CD14-positive monocyte (primary cell): ENCODE measurements at regions not wholly inside any gene's neighbourhood (a gene's known extent, or its start where the extent isn't known, plus 50 kb on each side); places are given as distances from the start of the nearest gene placed in this dataset.

Experiments used
- DNase-seq, 3 donors: peaks; one replicate each; pipeline ENCODE4 v3.0.0-alpha.2; 2011 to 2022
- H2AFZ ChIP-seq: 2 replicates; pipeline ENCODE4 v1.6.0; 2012; ENCODE audit warnings: mild to moderate bottlenecking, low read depth, low read length, inconsistent platforms; ENCODE audit not compliant: insufficient read depth, poor library complexity, severe bottlenecking
- H3K27ac ChIP-seq, 2 donors: 1 replicate in 1 of 2; 2 replicates in 1 of 2; pipeline ENCODE4 v1.5.1; 2012 to 2013; ENCODE audit warnings: low read length in 2 of 2, control low read depth in 1 of 2, inconsistent platforms in 1 of 2, low read depth in 1 of 2, mild to moderate bottlenecking in 1 of 2
- H3K27me3 ChIP-seq, 2 donors: one replicate each; pipeline versions ENCODE4 v1.6.0 to v1.6.1; 2011 to 2013; ENCODE audit warnings: low read length in 2 of 2; ENCODE audit not compliant: control insufficient read depth in 2 of 2, insufficient read depth in 2 of 2
- H3K36me3 ChIP-seq, 2 donors: replicated peaks in 1 of 2; 1 replicate in 1 of 2; 2 replicates in 1 of 2; pipeline versions ENCODE4 v1.5.1 to v1.6.1; 2012 to 2013; ENCODE audit warnings: low read length in 2 of 2, control low read depth in 1 of 2, inconsistent platforms in 1 of 2, mild to moderate bottlenecking in 1 of 2; ENCODE audit not compliant: insufficient read depth in 2 of 2, control insufficient read depth in 1 of 2
- H3K4me1 ChIP-seq, 2 donors: 1 replicate in 1 of 2; 2 replicates in 1 of 2; pipeline versions ENCODE4 v1.5.1 to v1.6.1; 2012 to 2013; ENCODE audit warnings: low read length in 2 of 2, control low read depth in 1 of 2, inconsistent platforms in 1 of 2, mild to moderate bottlenecking in 1 of 2, moderate library complexity in 1 of 2; ENCODE audit not compliant: insufficient read depth in 2 of 2, control insufficient read depth in 1 of 2
- H3K4me2 ChIP-seq: replicated peaks from 2 replicates; pipeline ENCODE3; 2012; ENCODE audit warnings: low read length, moderate library complexity, mild to moderate bottlenecking; ENCODE audit not compliant: poor library complexity, severe bottlenecking; ENCODE audit errors: extremely low read depth
- H3K4me3 ChIP-seq, 3 experiments: fragments of 200-600 bp in 1 of 3; sonication (generic) in 1 of 3; replicated peaks in 1 of 3; 1 replicate in 2 of 3; 2 replicates in 1 of 3; pipeline ENCODE4 v1.5.1; 2011 to 2013; ENCODE audit warnings: low read length in 3 of 3, mild to moderate bottlenecking in 3 of 3, control low read depth in 2 of 3, low read depth in 2 of 3, inconsistent platforms in 1 of 3, moderate library complexity in 1 of 3
- H3K79me2 ChIP-seq: 2 replicates; pipeline ENCODE4 v1.6.0; 2012; ENCODE audit warnings: mild to moderate bottlenecking, control low read depth, inconsistent platforms, low read length, moderate library complexity; ENCODE audit not compliant: insufficient read depth
- H3K9ac ChIP-seq: 2 replicates; pipeline ENCODE4 v1.6.0; 2017; ENCODE audit warnings: low read length, mild to moderate bottlenecking; ENCODE audit not compliant: insufficient read depth, poor library complexity, severe bottlenecking
- H3K9me3 ChIP-seq, 2 donors: replicated peaks in 1 of 2; 1 replicate in 1 of 2; 2 replicates in 1 of 2; pipeline versions ENCODE4 v1.5.1 to v1.6.1; 2012 to 2013; ENCODE audit warnings: low read length in 2 of 2, control low read depth in 1 of 2; ENCODE audit not compliant: control insufficient read depth in 1 of 2, insufficient read depth in 1 of 2
- H4K20me1 ChIP-seq: 2 replicates; pipeline ENCODE4 v1.6.0; 2012; ENCODE audit warnings: mild to moderate bottlenecking, low read length, control low read depth, moderate library complexity; ENCODE audit not compliant: insufficient read depth
- H3K27ac Mint-ChIP-seq, 7 donors: one replicate each; pipeline ENCODE4 v1.8.0; 2020; ENCODE audit warnings: mild to moderate bottlenecking in 7 of 7, mixed read lengths in 7 of 7, moderate library complexity in 6 of 7, inconsistent platforms in 2 of 7
- H3K27me3 Mint-ChIP-seq, 3 donors: one replicate each; pipeline ENCODE4 v1.8.0; 2021 to 2022; ENCODE audit warnings: low read depth in 3 of 3, mild to moderate bottlenecking in 3 of 3, mixed read lengths in 3 of 3, moderate library complexity in 3 of 3, inconsistent platforms in 1 of 3
- H3K36me3 Mint-ChIP-seq, 2 donors: one replicate each; pipeline ENCODE4 v1.8.0; 2020; ENCODE audit warnings: mixed read lengths in 2 of 2, inconsistent platforms in 1 of 2, mild to moderate bottlenecking in 1 of 2
- H3K4me1 Mint-ChIP-seq: one replicate; pipeline ENCODE4 v1.8.0; 2020; ENCODE audit warnings: mild to moderate bottlenecking, mixed read lengths
- H3K4me3 Mint-ChIP-seq, 2 donors: one replicate each; pipeline ENCODE4 v1.8.0; 2020; ENCODE audit warnings: mild to moderate bottlenecking in 2 of 2, mixed read lengths in 2 of 2, moderate library complexity in 1 of 2
- H3K9me3 Mint-ChIP-seq, 7 donors: one replicate each; pipeline ENCODE4 v1.8.0; 2020 to 2022; ENCODE audit warnings: mixed read lengths in 7 of 7, mild to moderate bottlenecking in 6 of 7, moderate library complexity in 6 of 7, inconsistent platforms in 2 of 7
- CTCF ChIP-seq: fragments of 200-600 bp; IDR thresholded peaks from one replicate; pipeline ENCODE4 v1.8.0; 2022; ENCODE audit warnings: antibody characterized with exemption, mild to moderate bottlenecking
- WGBS: methylation state at CpG from one replicate; pipeline ENCODE4 v1.1.5; 2013; ENCODE audit warnings: missing lambda C conversion rate; ENCODE audit not compliant: insufficient coverage; 5-methylcytosine and 5-hydroxymethylcytosine counted together
- intact Hi-C, 2 donors: fragments of 100-400 bp; cut with micrococcal nuclease; formaldehyde crosslinking; loops; one replicate each; pipeline versions ENCODE4 v1.15.0 to v1.15.1; 2023

- no peaks in the 10 kb centered on the region for H3K4me1 Mint-ChIP-seq
- peaks cover 2 to 15% (median 8%) of the 10 kb centered on the region in 7 donors for H3K9me3 Mint-ChIP-seq
These were observed 178.1 kb downstream of the BTG1 start for GRCh38 chr12:91967590-91967989.

GRCh38 chr12:91965781-91966180 is 179.9 kb downstream of the BTG1 start:
- intact Hi-C loops, result no loop called here
- no peak overlapping the region for H3K4me3 Mint-ChIP-seq
- H3K27ac Mint-ChIP-seq, result no peak overlapping the region
- no peak overlapping the region for H3K27ac ChIP-seq
- H4K20me1 ChIP-seq, result no peaks in the 10 kb centered on the region
- peaks cover 0 to 5% (median 2%) of the 10 kb centered on the region in 3 donors for H3K27me3 Mint-ChIP-seq
- H3K27me3 ChIP-seq, result no peaks in the 10 kb centered on the region
- H3K4me1 ChIP-seq, result no peaks in the 10 kb centered on the region
- H3K36me3 ChIP-seq, result no peaks in the 10 kb centered on the region
- peaks cover 2 to 16% (median 10%) of the 10 kb centered on the region in 7 donors for H3K9me3 Mint-ChIP-seq
- H3K9ac ChIP-seq, result no peak overlapping the region
- H3K4me3 ChIP-seq, result no peak overlapping the region
- TF ChIP-seq CTCF, result no peak
- no peak overlapping the region for H3K4me2 ChIP-seq
- peaks cover 0 to 12% of the 10 kb centered on the region in 2 donors for H3K9me3 ChIP-seq
- WGBS, result no CpG with 5 or more reads among the region's 1 CpG
- no peak for DNase-seq
- H2AFZ ChIP-seq, result no peak overlapping the region
- H3K4me1 Mint-ChIP-seq, result no peaks in the 10 kb centered on the region
- H3K79me2 ChIP-seq, result no peaks in the 10 kb centered on the region
- no peaks in the 10 kb centered on the region for H3K36me3 Mint-ChIP-seq

More at GRCh38 chr12:91967590-91967989, 178.1 kb downstream of the BTG1 start:
- no peak for DNase-seq
- no peak for TF ChIP-seq CTCF
- H3K4me3 ChIP-seq, result no peak overlapping the region
- no peaks in the 10 kb centered on the region for H3K27me3 ChIP-seq
- intact Hi-C loops, result no loop called here
- H2AFZ ChIP-seq, result no peak overlapping the region
- H3K36me3 ChIP-seq, result no peaks in the 10 kb centered on the region
- no peaks in the 10 kb centered on the region for H3K36me3 Mint-ChIP-seq
- no peak overlapping the region for H3K9ac ChIP-seq
- no peaks in the 10 kb centered on the region for H4K20me1 ChIP-seq
- H3K4me3 Mint-ChIP-seq, result no peak overlapping the region
- H3K4me2 ChIP-seq, result no peak overlapping the region
- H3K27ac Mint-ChIP-seq, result no peak overlapping the region
- peaks cover 0 to 10% of the 10 kb centered on the region in 2 donors for H3K9me3 ChIP-seq
- H3K27me3 Mint-ChIP-seq, result peaks cover 0 to 5% (median 2%) of the 10 kb centered on the region in 3 donors
- H3K79me2 ChIP-seq, result no peaks in the 10 kb centered on the region
- WGBS, result no CpG with 5 or more reads among the region's 1 CpG
- H3K4me1 ChIP-seq, result no peaks in the 10 kb centered on the region
- H3K27ac ChIP-seq, result no peak overlapping the region
